ENCODE measurements at regions not wholly inside any gene's neighbourhood (a gene's known extent, or its start where the extent isn't known, plus 50 kb on each side); places are given as distances from the start of the nearest gene placed in this dataset.

- TF ChIP-seq EP300 (IDR thresholded peaks at IDR 0.05; ENCODE audit: low read length) (no peak), CTCF (IDR thresholded peaks at IDR 0.05 in 2 of 3, conservative IDR thresholded peaks at IDR 0.05 in 1 of 3; ENCODE audit: insufficient read depth in 2 of 3, low read depth in 1 of 3, low read length in 3 of 3) (no peak), ELF1 (tag; IDR thresholded peaks at IDR 0.05) (no peak), ZC3H4 (CRISPR knock-in tag; IDR thresholded peaks at IDR 0.05; ENCODE audit: borderline replicate concordance) (no peak), REST (IDR thresholded peaks at IDR 0.05; ENCODE audit: borderline replicate concordance) (no peak), REST (CRISPR knock-in tag; IDR thresholded peaks at IDR 0.05; ENCODE audit: low read depth) (no peak), RBM17 (IDR thresholded peaks at IDR 0.05; ENCODE audit: borderline replicate concordance, low read depth, low read length) (no peak)
These were observed 333.9 kb upstream of the ERCC4 start for GRCh38 chr16:13586051-13586450.
